ENCODE measurements at regions not wholly inside any gene's neighbourhood (a gene's known extent, or its start where the extent isn't known, plus 50 kb on each side); places are given as distances from the start of the nearest gene placed in this dataset.

DNA sequence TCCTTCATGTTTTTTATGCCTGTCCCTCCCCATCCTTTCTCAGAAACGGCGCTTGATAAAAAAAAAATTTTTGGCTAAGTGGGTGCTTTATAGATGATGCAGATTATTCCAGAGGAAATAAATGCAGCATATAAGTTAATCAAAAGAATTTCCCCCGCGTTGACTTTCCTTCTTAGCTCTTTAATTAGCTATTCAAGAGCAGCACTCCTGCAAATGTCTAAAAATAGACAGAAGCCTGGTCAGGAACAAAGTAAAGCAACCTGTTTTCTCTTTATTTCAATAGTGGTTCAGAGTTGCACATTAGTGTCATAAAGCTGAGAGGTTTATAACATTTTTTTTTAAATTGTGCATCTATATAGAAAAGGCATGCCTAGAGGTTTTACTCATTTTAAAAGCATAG, 439.5 kb upstream of the LRRC7 start:
- H3K4me1 ChIP-seq = no peaks in the 10 kb centered on the region
- intact Hi-C loops (cut with DNase I; ENCODE audit: low total_unique reads) = no loop called here

DNA sequence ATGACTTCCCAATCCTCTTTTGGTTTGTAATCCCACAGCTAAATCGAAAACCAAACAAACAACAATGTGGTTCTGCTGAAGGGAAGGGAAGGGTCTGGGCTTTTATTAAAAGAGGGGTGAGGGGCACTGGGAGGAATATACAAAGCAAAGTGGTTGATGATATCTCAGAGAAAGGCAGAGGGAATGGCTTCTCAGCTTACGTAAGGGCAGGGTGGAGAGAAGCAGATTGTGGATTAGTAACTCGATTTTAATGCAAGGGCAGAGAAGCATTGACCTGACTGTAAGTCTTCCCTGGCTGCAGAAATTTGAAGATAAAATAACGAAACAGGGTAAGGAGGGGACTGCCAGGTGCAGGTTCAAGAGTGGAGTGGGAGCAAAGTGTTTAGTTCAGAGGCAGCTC, 438.2 kb upstream of the LRRC7 start:
- H3K36me3 ChIP-seq (ENCODE audit: low read depth, missing control alignments) = no peaks in the 10 kb centered on the region
- WGBS, 2 donors = 78 to 81% methylated on average over 4 of the region's 4 CpGs
- DNase-seq = no peak

More for the DNA sequence above, 439.5 kb upstream of the LRRC7 start:
- Histone ChIP-seq H3K27me3 (no peaks in the 10 kb centered on the region), H3K4me3 (no peak overlapping the region), H3K27ac (no peak overlapping the region), H3K36me3 (ENCODE audit: low read depth, missing control alignments) (no peaks in the 10 kb centered on the region), H3K9me3 (no peaks in the 10 kb centered on the region)
- 54 to 56% methylated on average over 4 of the region's 4 CpGs for WGBS, 2 donors
- no peak for DNase-seq
- TF ChIP-seq, protein P1, sequence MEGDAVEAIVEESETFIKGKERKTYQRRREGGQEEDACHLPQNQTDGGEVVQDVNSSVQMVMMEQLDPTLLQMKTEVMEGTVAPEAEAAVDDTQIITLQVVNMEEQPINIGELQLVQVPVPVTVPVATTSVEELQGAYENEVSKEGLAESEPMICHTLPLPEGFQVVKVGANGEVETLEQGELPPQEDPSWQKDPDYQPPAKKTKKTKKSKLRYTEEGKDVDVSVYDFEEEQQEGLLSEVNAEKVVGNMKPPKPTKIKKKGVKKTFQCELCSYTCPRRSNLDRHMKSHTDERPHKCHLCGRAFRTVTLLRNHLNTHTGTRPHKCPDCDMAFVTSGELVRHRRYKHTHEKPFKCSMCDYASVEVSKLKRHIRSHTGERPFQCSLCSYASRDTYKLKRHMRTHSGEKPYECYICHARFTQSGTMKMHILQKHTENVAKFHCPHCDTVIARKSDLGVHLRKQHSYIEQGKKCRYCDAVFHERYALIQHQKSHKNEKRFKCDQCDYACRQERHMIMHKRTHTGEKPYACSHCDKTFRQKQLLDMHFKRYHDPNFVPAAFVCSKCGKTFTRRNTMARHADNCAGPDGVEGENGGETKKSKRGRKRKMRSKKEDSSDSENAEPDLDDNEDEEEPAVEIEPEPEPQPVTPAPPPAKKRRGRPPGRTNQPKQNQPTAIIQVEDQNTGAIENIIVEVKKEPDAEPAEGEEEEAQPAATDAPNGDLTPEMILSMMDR (IDR thresholded peaks at IDR 0.05) = no peak
- TF ChIP-seq POLR2A (IDR thresholded peaks at IDR 0.05) = no peak

DNA sequence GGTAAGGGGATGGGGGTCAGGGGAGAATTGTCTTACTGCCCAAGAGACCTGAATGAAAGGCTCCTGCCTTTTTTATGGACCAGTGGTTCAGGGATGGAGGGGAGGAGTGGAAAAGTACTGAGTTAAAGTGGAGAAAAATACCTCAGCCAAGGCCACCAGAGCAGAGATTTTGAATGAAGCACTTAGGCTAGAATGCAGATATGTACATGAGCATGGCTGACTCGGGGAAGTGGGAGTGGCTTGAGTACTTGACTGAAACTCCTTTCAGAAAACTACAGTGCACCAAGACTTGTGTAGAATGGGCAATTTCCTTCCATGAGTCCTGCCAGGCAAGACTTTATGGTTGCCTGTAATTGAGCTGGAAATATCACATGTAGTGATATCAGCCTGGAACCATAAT, 429.6 kb upstream of the LRRC7 start:
- Histone ChIP-seq H3K4me3 (no peak overlapping the region), H3K9me3 (no peaks in the 10 kb centered on the region), H3K36me3 (ENCODE audit: low read depth, missing control alignments) (no peaks in the 10 kb centered on the region), H3K27ac (no peak overlapping the region), H3K27me3 (no peaks in the 10 kb centered on the region), H3K4me1 (no peaks in the 10 kb centered on the region)
- intact Hi-C loops (cut with DNase I; ENCODE audit: low total_unique reads) = no loop called here
- 89 to 94% methylated on average over 1 of the region's 1 CpG for WGBS, 2 donors
- TF ChIP-seq POLR2A (IDR thresholded peaks at IDR 0.05) = no peak
- TF ChIP-seq, protein P1 (IDR thresholded peaks at IDR 0.05) = no peak
- DNase-seq = no peak

More for the DNA sequence above, 438.2 kb upstream of the LRRC7 start:
- Histone ChIP-seq H3K9me3 (no peaks in the 10 kb centered on the region), H3K4me3 (no peak overlapping the region), H3K4me1 (no peaks in the 10 kb centered on the region), H3K27me3 (no peaks in the 10 kb centered on the region), H3K27ac (no peak overlapping the region)
- intact Hi-C loops (cut with DNase I; ENCODE audit: low total_unique reads) = no loop called here
- TF ChIP-seq, protein P1 (IDR thresholded peaks at IDR 0.05) = no peak
- TF ChIP-seq POLR2A (IDR thresholded peaks at IDR 0.05) = no peak

DNA sequence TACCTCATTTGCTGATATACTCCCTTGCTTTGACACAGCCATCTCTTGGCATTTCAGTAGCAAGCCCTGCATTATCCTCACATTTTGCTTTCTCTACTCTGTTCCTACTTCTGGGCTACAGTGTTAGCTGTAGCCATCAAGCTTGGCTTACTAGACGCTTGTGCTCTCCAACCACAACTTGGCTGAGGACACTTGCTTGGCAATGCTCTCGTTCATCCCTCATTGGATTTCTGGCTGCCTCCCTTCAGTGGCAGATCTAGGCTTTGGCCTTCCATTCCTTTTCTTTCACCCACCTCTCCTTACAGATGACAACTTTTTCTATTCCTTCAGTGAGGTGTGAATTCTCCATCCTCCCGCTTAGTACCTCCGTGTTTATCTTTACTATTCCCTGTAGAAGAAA, 428.7 kb upstream of the LRRC7 start:
- Histone ChIP-seq H3K9me3 (no peaks in the 10 kb centered on the region), H3K4me3 (no peak overlapping the region), H3K36me3 (ENCODE audit: low read depth, missing control alignments) (no peaks in the 10 kb centered on the region), H3K27ac (no peak overlapping the region), H3K4me1 (no peaks in the 10 kb centered on the region), H3K27me3 (no peaks in the 10 kb centered on the region)
- DNase-seq = no peak
- TF ChIP-seq, protein P1 (IDR thresholded peaks at IDR 0.05) = no peak
- TF ChIP-seq POLR2A (IDR thresholded peaks at IDR 0.05) = no peak
- 75 to 76% methylated on average over 4 of the region's 4 CpGs for WGBS, 2 donors
- intact Hi-C loops (cut with DNase I; ENCODE audit: low total_unique reads) = no loop called here

DNA sequence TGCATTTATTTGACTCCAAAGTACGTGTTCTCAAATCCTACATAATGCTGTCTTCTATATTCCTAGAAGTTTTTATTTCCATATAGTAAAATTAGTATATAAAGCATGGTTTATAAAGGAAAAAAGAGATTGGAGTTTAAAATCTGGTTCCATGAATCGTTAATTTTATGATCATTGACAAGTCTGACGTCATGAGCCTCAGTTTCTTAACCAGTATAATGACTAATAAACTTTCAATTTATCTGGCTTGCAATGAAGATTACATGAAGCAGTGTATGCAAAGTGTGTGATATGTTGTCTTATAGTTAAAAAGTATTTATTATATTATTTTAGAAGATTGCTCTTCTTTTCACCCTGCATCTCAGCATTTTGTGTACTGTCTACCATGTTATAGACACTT, 421.4 kb upstream of the LRRC7 start:
- H3K36me3 ChIP-seq (ENCODE audit: low read depth, missing control alignments) = no peaks in the 10 kb centered on the region
- H3K4me3 ChIP-seq = no peak overlapping the region
- intact Hi-C loops (cut with DNase I; ENCODE audit: low total_unique reads) = no loop called here
- TF ChIP-seq, protein P1 (IDR thresholded peaks at IDR 0.05) = no peak
- TF ChIP-seq POLR2A (IDR thresholded peaks at IDR 0.05) = no peak
- no peak for DNase-seq
- 84 to 87% methylated on average over 3 of the region's 3 CpGs for WGBS, 2 donors
- H3K9me3 ChIP-seq = no peaks in the 10 kb centered on the region
- H3K4me1 ChIP-seq = no peaks in the 10 kb centered on the region
- H3K27ac ChIP-seq = no peak overlapping the region
- no peaks in the 10 kb centered on the region for H3K27me3 ChIP-seq
